ENCODE measurements at regions not wholly inside any gene's neighbourhood (a gene's known extent, or its start where the extent isn't known, plus 50 kb on each side); places are given as distances from the start of the nearest gene placed in this dataset.
"Not testable (repeated sequence)": the region's sequence is repeated elsewhere in the genome, so short reads cannot be mapped to it uniquely, and the experiment has no call there.

DNA sequence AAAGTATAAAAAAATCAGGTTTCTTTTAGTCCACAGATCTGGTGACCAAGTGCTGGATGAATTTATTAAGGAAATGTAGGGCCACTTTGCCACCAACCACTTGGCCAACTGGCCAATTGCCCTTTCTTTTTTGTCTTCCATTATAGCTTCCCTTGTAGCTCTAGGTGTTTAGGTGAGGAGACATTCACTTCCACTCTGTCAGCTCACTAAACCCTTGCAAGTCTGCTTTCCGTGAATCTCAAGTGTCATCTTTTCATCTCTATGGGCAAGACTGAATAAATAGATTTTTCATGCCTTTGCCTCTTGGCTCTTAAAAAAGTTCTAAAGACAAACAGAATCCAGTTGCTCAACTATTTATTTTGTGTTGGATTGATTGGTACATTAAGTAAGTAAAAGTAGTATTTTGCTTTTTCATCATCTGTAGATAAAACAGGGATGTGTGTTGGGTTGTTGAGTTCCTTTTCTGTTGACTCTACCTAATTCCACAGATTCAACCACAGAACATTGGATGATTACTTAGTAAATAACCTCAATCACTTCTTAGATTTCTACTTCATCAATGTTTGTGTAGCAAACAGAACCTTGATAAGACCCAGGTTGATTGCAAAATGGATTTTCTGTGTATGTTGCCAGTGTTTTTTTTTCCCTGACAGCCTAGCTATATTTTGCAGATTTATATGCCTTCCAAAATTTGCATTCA, 68.1 kb upstream of the GRXCR1 start:
- no peak for DNase-seq

DNA sequence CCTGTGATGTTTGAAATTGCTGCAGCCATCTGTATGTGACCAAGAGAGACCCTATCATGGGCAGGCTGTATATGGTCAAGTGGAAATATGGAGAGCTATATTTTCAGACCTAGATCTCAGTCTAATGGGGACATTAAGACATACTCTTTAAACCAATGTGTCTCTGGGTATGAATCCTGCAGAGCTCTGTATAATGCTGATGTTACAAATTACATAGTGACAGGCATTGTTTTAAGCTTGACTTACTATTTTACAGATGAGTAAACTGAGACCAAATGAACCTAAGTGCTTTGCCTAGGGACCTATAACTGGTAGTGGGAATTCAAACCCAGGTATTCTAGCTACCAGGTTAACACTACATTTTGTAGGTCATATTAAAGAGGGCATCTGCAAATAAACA, 71.3 kb upstream of the GRXCR1 start:
- no peak for DNase-seq

- DNase-seq = no peak
Observed at GRCh38 chr4:42819863-42820514, 72.5 kb upstream of the GRXCR1 start.

DNA sequence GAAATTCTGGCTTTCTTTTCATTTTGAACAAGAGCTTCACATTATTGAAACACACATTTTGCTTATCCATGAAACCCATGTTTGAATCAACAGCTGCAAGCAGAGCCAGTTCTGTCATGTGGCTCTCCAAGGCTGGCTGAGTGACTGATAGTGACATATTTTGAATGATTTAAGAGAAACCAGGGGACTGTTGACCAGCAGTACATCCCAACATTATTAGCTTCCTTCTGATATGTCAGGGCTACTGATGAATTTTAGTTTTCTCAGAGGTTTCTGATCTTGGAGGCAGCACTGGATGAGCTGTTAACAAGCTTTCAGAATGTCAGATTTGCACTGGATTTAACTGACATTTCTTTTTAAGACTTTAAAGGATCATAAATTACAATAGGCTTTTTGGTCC, 74.6 kb upstream of the GRXCR1 start:
- no peak for DNase-seq

GRCh38 chr4:42816880-42817400, 75.6 kb upstream of the GRXCR1 start:
- DNase-seq = no peak

- no peak for DNase-seq
Observed at GRCh38 chr4:42816189-42816879, 76.2 kb upstream of the GRXCR1 start.

DNA sequence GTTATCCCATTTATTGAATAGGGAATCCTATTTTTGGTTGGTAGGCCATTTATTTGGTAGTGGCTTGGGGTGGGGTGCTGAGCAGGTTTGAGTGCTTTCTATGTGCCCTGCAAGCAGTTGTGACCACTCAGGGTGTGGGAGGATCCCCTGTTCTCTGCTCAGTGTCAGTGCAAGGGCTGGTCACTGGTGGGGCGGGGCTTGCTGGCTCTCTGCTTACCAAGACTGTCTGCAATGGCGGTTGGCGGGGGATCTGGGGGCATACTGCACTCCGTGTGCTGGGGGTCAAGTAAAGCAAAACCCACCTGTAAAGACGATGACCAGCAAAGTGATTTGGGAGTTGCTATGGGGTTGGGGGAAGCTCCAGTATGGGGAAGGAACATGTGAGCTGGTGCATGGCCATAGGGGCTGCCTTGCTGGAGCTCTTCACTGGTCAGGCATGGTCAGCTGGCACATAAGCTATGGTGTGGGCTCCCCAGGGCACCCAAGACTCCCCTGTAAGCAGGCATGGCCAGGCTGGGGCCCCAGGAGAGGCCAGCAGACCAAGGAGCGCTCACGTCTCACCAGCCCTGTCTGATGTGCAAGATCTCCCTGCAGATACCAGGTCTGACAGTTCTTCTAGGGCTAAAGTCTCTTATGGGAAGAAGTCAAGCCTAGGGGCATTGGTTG, 83.0 kb upstream of the GRXCR1 start:
- DNase-seq = no peak

DNA sequence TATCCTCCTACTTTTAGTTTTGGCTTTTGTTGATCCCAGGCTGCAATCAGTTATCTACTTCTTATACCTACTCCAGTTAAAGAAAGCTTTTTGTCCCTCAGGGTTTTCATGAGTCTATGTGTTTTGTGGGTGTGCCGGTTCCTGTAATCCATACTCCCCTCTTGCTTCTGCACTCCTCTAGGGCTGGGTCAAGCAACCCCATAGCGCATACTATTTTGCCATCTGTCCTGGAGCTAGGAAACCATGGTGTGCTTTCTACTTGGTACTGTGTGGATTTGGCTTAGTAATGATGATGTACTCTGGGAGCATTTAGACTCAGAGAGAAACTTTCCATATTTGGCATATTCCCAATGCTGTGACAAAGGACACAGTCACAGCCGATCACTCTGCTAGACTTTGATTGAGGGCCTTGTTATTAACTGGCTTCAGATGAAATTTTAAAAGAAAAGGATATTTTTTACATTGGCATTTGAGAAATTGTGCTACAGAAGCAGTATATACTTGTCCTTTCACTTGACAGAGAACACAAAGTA, 86.1 kb upstream of the GRXCR1 start:
- DNase-seq = no peak

DNA sequence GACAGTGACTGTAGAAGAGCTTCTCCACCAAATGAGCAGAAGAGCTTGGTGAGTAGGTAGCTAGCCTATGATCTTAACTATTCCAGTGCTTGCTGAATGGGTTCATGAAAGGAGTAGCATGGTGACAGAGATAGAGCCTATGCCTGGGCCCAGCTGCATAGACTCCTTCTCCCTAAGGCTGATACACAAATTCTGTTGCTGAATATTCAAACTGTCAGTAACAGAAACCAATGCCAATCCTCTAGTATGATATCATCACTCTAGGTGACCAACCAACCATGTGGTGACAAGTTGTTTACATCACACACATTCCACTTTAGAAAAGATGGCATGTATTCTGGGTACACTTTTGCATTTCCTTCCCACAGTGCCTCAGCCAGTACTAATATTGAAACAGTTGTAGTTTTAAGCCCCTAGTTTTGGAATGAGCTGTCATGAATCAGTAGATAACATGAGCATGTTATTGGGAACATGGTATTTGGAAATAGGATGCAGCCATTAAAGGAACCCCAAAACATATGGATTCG, 103.4 kb upstream of the GRXCR1 start:
- no peak for DNase-seq

DNA sequence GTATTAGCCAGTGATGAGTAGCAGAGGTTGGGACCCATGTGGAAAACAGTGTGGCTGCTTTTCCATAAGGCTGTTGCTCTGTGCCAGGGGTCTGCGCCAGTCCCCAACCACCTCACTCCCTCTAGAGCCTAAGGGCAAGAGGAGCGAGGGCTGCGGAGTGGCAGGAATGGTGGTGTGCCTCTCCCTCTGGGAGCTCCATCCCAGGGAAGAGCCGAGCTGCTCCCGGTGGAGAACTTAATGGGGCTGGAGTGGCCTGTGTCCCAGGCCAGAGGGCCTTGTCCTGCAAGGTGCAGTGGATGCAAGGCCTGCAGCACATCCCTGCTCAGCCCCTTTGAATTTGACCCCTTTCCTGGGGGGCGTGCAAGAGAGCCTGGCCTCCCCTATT, 105.4 kb upstream of the GRXCR1 start:
- no peak for DNase-seq

DNA sequence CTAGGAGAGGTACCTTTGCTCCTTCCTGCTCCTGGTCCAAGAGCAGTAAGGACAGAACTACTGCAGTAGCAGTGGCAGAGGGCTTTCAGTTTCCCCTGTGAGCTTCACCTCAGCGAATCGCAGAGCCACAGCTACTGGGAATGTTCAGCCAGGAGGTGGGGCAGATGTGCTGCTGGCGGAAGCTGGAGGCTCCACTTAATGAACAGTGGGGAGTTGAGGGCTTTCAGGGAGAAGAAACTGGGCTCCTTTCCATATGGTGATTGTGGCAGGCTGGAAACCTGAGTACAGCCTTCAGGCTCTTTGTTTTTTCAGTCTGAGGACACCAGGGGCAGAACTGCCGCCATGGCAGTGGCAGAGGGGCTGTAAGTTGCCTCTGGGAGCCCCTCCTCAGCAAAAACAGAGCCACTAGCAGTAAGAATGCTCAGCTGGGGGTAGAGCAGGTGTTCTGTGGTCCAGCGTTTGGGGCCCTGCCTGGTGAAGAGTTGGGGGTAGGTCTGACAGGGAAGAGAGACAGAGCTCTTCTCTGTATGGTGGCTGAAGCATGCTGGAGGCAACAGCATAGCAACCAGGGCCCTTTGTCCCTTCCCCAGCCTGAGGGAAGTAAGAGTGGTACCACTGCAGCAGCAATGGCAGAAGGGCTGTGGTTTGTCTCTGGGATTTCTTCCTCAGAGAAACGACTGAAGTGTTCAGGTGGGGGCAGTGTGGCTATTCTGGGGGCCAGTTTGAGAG, 106.0 kb upstream of the GRXCR1 start:
- no peak for DNase-seq

GRCh38 chr4:42785817-42786216, 106.7 kb upstream of the GRXCR1 start:
- no peak for DNase-seq

DNA sequence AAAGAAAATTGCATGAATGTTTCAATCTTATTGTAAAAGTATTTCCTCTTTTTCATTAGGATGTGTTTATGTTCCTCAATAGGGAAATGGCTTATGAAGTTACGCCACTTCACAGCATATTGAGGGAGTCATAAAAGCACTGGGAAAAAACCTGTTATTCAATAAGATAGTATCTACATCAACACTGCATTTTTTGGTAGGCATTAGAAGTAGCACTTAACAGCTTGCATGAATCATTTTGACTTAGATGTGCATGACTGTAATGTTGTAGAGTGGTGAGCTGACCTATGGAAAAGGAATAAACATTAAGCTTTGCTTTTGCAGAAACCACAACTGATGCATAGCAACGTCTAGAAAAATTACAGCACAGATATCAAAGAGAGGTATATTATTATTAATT, 111.2 kb upstream of the GRXCR1 start:
- no peak for DNase-seq

GRCh38 chr4:42778349-42778748, 114.2 kb upstream of the GRXCR1 start:
- no peak for DNase-seq

- DNase-seq = no peak
Observed at GRCh38 chr4:42768125-42768748, 111.3 kb upstream of the ATP8A1 start.

DNA sequence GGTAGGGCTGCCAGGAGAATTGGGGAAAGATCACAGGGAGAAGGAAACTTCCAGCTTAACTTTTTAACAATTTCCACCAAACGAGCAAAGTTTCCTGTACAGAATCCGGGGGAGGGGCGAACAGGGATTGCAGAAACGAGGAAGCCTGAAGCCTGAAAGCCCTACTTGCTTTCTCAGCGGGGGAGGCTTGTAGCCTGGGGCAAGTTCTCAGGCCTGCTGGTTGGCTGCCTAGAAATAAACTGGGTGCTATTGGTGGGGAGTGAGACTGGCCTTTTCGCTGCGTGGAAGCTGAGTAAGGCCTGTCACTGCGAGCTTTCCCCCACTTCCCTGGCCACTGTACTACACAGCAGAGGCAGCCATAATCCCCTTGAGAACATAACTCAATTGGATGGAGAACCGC, 110.8 kb upstream of the ATP8A1 start:
- no peak for DNase-seq

- DNase-seq = no peak
Observed at GRCh38 chr4:42761804-42762203, 104.9 kb upstream of the ATP8A1 start.

GRCh38 chr4:42754965-42755364, 98.1 kb upstream of the ATP8A1 start:
- not testable (repeated sequence) for DNase-seq

DNA sequence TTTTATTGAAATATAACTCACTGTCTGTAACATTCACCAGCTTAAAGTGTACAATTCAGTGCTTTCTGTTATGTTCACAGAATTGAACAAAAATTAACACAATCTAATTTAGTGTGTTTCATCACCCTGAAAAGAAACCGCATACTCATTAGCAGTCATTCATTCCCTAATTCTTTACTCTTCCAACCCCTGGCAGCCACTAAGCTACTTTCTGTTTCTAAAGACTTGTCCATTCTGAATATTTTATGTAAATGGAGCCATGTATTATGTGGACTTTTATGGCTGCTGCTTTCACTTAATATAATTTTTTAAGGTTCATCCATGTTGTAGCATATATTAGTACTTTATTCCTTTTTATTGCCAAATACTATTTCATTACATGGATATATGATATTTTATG, 94.7 kb upstream of the ATP8A1 start:
- no peak for DNase-seq

GRCh38 chr4:42750856-42751255, 94.0 kb upstream of the ATP8A1 start:
- no peak for DNase-seq

DNA sequence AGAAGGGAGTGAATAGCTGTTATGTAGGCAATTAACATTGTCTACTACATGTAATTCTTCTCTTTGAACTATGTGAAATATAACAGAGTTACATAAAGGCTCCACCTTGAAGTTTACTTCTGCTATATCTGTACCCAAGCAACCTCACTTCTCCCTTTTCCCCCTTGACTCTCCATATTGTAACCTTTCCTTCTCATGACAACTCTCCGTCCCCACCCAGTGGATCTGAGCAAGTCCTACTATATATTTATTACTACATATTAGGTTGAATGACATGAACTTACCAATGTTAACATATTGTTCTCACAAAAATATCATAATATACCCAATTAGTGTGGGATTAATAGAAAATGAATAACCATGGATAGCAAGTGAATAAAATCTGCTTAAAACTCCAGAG, 93.2 kb upstream of the ATP8A1 start:
- DNase-seq = peak; percentile 16 to 43

DNA sequence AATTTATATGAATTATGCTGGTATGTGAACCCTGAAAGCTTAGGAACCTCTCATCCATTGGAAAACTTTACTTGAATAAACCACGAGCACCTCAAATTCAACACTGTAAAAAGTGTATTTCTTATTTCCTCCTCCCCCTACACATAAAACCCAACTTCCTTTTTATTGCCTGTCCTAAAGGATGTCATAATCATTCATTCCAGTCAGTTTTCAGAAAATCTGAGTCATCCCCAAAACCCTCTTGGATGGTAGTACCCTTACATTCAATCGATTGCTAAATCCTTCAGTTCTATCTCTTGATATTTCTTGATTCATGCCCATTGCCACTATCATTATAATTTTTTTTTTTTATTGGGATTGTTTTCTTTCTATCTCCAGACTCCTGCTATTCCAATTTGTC, 91.1 kb upstream of the ATP8A1 start:
- DNase-seq = no peak

Measured in CD4-positive, alpha-beta T cell treated with Interleukin-1 beta for 1 hour (primary cell).